Right renal pelvis (tissue), 4 donors: ENCODE measurements at regions not wholly inside any gene's neighbourhood (a gene's known extent, or its start where the extent isn't known, plus 50 kb on each side); places are given as distances from the start of the nearest gene placed in this dataset.
"Not testable (repeated sequence)": the region's sequence is repeated elsewhere in the genome, so short reads cannot be mapped to it uniquely, and the experiment has no call there.

Source experiments
- DNase-seq, 4 donors: peaks; one replicate each; pipeline ENCODE4 v3.0.0-alpha.2; 2013; ENCODE audit warnings: low read depth in 4 of 4, low spot score in 3 of 4, missing footprints in 1 of 4

- DNase-seq, result no peak
Measured at GRCh38 chr11:130526846-130527245, 78.4 kb downstream of the ADAMTS15 start.

DNA sequence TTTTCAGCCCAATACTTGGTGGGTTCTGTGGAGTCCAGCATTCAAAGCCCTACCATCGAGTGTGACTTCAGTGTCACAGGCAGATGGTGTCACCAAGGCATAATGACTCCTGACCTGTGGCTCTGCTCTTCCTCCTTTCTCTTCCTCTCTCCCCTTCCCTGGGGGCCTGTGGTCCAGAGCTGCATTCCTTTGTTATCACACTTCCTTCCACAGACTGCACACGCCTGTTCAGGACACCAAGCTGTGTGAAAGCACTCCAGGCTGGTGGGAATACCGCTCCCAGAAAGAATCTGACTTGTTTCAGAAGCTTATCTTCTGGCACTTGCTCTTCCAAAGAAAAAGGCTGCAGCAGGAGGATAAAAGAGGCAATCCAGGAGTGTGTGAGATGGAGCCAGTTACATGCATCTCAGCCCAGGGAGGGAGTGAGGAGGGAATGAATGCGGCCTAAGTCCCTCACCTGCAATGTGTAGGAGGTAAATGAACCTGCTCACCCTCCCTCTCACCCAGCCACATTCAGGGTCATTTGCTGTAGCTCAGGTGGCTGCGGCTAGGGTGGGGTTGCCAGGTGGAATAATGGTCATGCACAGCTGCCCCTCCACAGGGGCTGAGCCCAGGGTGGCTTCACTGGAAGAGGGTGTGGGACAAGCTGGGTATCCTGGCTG lies 79.3 kb downstream of the ADAMTS15 start:
- no peak for DNase-seq

DNA sequence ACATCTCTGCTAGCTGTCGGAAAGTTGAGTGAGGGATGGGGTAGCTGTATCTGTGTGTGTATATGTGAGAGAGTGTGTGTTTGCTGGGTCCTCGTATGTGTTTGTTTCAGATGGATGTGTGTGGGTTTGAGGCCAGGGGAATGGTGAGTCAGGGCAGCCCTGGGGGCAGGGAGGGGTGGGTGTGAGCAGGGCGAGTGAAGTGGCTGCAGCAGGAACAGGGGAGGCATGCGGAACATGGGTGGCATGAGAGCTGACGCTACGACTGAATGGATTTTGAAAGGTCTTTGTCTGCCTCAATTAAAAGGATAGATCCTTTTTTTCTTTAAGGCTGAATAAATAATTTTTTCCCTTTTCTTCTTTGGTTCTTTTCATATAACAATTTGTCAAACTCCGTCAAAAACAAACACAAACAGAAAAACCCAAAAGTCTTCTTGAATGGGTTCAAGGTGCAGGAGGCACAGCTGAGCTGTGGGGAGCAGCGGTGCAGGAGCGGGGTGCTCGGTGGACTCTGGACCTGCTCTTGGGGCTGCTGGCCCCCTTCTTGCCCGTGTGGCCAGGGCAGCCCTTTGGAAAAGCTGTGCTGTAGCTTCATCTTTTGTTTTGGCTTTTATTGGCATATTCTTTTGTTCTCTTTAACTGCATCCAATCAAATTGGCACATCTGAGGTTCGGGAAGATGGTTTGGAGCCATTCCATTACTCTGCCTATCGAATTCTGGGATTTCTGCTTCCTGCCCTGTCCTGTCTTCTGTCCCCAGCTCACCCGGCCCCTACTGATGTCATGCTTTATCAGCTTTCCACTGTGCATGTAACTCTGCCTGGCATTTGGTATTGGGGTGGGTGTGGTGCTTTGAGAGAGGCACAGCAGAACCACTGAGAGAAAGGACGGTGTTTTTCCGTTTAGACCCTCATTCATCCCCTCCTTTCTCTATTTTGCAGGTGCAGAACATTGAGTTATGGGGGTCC lies 80.1 kb downstream of the ADAMTS15 start:
- no peak for DNase-seq

- no peak for DNase-seq
Measured at GRCh38 chr11:130529366-130529765, 80.9 kb downstream of the ADAMTS15 start.

GRCh38 chr11:130531061-130531460 lies 82.6 kb downstream of the ADAMTS15 start:
- no peak for DNase-seq

DNA sequence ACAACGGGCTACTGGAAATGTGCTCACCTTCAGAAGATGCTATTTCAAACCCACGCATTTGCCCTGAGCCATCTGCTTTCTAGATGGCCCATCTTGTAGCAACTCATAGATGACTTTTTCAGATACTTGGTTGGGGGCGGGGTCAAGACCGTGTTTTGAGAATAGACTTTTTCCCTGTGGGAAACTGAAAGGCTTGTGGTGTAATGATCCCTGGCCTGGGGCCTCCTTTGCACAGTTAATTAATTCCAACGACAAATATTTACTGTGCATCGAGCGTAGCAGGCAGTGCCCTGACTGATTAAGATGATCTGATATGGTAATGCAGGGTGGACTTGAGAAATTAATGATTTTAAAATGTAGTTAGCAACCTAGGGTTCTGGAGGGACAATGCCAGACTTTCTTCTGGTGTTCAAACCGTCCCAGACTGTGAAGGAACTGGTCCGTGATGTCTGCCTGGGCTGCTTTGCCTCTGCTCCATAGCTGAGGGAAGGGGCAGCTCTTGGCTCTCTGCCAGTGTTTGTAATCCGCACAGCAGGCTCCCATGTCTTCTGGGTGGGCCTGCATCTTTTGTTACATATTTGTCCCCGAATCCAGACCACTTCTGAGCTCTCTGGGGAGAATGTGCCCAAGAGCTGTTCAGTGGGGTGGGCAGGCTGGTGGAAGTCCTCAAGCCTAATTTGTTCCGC lies 84.8 kb downstream of the ADAMTS15 start:
- DNase-seq, result no peak

GRCh38 chr11:130533871-130534270 lies 85.4 kb downstream of the ADAMTS15 start:
- DNase-seq, result no peak

- no peak for DNase-seq
Measured at GRCh38 chr11:130534551-130534950, 86.1 kb downstream of the ADAMTS15 start.

GRCh38 chr11:130535520-130535919 lies 87.1 kb downstream of the ADAMTS15 start:
- no peak for DNase-seq

- DNase-seq, result no peak
Measured at GRCh38 chr11:130536106-130537040, 87.9 kb downstream of the ADAMTS15 start.

GRCh38 chr11:130539680-130540079 lies 91.2 kb downstream of the ADAMTS15 start:
- not testable (repeated sequence) for DNase-seq

GRCh38 chr11:130544266-130544665 lies 95.8 kb downstream of the ADAMTS15 start:
- no peak for DNase-seq

DNA sequence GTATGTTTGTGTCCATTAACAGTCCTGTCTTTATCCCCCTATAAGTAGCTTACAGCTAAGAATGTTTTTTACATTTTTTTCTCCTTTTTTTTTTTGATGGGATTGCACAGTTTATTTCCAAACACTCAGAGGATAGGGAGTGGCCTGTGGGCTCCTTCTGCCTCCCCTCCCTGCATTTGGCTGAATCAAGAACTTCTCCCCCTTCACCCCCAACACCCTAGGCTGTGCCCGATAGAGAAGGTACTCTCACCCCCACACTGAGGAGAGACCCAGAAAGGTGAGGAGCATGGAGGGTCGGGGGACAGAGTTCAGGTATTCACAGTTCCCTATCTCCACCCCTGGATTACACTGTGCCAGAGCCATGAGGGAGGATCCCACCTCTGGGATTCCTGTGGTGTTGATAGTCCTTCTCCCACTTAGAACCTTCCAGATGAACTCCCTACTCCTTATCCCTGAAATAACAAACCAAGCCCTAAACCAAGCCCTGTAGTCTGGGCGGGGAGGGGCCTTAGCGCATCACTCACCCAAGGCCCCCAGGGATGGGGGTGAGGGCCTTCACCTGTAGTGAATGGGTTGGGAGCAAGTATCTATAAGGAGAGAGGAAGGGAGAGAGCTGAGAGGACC lies 97.1 kb downstream of the ADAMTS15 start:
- no peak for DNase-seq

GRCh38 chr11:130546438-130546837 lies 98.0 kb downstream of the ADAMTS15 start:
- DNase-seq, result no peak

GRCh38 chr11:130546901-130547694 lies 98.7 kb downstream of the ADAMTS15 start:
- no peak for DNase-seq

DNA sequence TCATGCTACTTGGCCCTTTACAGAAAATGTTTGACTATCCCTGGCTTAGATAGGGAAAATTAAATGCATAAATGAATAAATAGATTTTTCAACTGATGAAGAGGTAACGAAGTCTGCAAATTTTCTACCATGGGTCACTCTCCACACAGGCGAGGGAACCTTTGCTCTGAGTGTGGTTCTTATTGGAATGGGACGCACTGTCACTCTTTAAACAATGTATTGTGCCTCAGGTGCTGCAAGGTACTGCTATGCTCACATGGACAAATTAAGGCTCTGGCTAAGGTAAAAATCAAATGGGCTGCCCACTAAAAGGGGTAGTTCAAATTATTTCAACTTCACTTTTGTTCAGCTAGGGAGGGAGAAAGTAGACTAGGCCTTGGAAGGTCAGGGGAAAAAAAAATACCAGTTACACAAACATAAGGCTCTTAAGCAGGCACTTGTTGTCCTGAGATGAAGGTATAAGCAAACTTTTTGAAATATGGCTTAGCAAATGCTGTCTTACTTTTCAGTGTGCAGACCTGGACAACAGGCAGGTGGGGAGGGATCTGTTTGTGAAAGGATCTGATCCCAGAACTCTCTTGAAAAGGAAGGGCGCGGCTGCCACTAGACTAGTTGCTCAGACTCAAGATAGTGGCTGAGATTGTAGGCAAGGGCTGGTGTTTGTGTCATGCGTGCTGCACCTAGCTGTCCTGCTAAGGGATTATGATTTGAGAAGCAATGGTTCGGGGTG lies 99.5 kb downstream of the ADAMTS15 start:
- no peak for DNase-seq

- no peak for DNase-seq
Measured at GRCh38 chr11:130548491-130548833, 100.0 kb downstream of the ADAMTS15 start.

DNA sequence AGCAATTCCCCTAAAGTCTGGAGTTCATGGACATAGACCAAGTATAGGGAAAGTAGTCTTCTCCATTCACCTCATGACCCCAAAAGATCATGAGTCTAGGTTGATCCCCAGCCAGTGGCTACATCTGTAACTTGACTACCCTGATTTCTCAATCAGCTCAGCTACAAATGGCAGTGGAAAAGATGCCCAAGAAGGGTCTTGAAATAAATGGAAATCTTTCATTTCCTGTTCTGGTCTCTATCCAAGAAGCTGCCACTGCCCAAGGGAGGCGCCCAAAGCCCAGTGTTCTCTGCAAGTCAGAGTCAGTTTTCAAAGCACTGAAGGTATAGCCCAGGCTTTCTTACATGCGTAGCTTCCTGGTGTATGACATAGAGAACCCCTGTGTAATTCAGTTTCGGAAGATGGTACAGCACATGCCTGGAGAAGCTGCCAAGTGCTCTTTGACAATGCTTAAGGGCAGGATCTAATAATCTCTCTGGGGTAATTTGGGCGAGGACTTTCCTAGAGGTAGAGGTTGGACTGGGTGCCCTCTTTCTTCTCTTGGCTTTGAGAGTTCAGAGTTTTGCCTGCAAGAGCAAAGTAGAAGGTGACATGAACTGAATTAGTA lies 101.1 kb downstream of the ADAMTS15 start:
- DNase-seq, result no peak
